T-helper 1 cell treated with Interleukin-12 subunit alpha and Interleukin-12 subunit beta and Interleukin-4 antibody, amounts not matched to agents 30 ng/mL and 1 ng/mL, for 36 hours (primary cell): ENCODE measurements at regions not wholly inside any gene's neighbourhood (a gene's known extent, or its start where the extent isn't known, plus 50 kb on each side); places are given as distances from the start of the nearest gene placed in this dataset.
"Not testable (repeated sequence)": the region's sequence is repeated elsewhere in the genome, so short reads cannot be mapped to it uniquely, and the experiment has no call there.

Source experiments
- intact Hi-C: fragments of 100-400 bp; cut with micrococcal nuclease; formaldehyde crosslinking; loops from one replicate; pipeline ENCODE4 v1.15.1; 2024

DNA sequence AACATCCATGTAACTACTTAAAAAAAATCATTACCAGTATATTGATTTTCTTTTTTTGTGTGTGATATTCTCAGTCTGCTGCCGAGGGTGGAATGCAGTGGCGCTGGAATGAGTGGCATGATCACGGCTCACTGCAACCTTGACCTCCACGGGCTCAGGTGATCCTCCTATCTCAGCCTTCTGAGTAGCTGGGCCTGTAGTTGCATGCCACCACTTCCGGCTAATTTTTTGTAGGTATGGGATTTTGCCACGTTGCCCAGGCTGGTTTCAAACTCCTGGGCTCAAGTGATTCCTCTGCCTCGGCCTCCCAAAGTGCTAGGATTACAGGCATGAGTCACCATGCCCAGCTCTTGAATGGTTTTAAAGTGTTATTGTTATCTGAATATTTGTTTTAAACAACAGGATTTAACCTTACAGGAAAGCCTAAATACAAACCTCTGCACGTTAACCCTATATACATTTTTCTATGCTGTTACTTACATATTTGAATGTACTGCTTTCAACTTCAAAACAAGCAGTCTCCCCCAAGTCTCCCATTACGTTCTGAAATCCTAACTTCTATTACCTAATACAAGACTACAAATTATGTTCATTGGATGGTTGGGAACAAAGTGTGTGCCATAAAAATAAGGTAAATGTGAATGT lies 61.7 kb downstream of the KPNA2 start:
- intact Hi-C loops, result no loop called here

- intact Hi-C loops, result not testable (repeated sequence)
Measured at GRCh38 chr17:68099341-68099753, 63.8 kb downstream of the KPNA2 start.

DNA sequence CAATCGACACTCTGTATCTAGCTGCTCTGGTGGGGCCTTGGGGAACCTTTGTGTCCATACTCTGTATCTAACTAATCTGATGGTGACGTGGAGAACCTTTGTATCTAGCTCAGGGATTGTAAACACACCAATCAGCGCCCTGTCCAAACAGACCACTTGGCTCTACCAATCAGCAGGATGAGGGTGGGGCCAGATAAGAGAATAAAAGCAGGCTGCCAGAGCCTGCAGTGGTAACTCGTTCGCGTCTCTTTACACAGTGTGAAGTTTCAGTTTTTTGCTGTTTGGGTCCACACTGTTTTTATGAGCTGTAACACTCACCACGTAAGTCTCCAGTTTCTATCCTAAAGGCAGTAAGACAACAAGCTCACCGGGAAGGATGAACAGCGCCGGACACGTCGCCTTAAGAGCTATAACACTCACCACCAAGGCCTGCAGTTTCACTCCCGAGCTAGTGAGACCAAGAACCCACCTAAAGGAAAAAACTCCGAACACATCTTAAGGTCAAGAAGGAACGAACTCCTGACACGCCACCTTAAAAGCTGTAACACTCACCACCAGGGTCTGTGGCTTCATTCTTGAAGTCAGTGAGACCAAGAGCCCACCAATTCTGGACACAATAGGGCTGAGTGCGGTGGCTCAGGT lies 64.6 kb downstream of the KPNA2 start:
- intact Hi-C loops, result loop anchor here (2.0 to 5.0 kb wide), 4 partner anchors 65 to 357 kb away; partner anchors contain the start of genes KPNA2 and WIPI1

DNA sequence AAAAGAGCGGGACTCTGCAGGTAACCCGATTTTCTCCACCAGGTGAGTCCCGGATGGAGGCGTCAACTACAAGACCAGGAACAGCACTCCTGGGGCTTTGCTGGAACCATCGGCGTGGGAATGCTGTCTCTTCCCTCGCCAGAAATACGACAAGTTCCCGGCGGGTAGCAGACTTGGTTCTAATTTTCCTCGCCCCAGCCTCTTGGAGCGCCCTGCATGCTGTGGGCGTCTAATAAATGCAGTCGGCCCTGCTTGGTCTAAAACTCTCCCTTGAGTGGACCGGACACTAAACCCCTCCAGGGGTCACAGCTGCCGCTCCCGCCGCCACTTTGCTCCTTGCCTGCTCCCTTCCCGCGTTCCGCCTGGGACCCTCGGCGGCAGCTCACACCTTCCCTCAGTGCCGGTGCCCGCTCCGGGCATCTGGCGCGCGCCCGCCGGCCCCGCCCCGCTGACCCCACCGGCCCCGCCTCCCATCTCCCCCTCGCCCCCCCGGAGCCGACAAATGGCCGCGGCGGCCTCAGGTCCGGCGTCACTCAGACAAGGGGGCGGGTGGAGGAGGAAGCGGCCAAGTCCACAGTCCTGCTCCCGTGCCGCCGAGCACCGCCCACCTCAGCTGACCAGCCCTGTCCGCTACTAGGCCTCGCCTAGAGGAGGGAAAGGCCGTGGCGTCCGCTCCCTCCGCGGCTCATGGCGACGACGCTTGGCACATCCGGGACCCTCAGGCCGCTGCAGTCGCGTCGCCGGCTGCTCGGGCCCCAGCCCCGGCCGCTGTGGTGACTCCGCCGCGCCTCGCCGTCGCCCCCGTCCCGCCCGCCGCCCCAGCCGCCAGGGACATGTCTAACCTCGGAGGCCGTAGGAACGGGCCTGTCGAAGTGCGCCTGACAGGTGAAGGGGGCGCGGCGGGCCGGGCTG lies 65.8 kb downstream of the KPNA2 start:
- intact Hi-C loops, result loop anchor here (2.0 to 5.0 kb wide), 4 partner anchors 67 to 355 kb away; partner anchors contain the start of genes KPNA2 and WIPI1

- intact Hi-C loops, result loop anchor here (2.0 to 5.0 kb wide), 5 partner anchors 67 to 355 kb away; partner anchors contain the start of genes KPNA2 and WIPI1
Measured at GRCh38 chr17:68101987-68102314, 66.4 kb downstream of the KPNA2 start.

GRCh38 chr17:68102318-68102758 lies 66.8 kb downstream of the KPNA2 start:
- intact Hi-C loops, result loop anchor here (2.0 to 5.0 kb wide), 3 partner anchors 80 to 102 kb away; no protein-coding TSS in a partner anchor

- intact Hi-C loops, result loop anchor here (2.0 to 5.0 kb wide), 3 partner anchors 79 to 102 kb away; no protein-coding TSS in a partner anchor
Measured at GRCh38 chr17:68103148-68103547, 67.6 kb downstream of the KPNA2 start.

DNA sequence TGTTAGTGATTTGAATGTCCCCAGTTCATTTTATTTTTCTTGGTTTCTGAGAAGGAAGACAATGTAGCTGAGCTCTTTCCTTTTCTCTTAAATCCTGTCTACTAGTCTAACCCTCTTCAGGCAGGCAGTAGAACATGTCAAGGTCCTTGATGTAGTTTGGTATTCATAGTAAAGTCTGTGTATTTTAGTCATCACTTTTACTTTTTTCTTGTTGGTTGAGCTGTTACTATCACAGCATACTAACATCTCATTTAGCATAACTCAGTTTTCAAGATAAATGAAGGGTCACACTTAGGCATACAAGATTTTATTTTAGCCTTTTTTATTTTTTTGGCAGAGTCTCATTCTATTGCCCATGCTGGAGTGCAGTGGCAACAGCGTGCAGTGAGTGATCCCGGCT lies 70.5 kb downstream of the KPNA2 start:
- intact Hi-C loops, result no loop called here

- intact Hi-C loops, result no loop called here
Measured at GRCh38 chr17:68107373-68107772, 71.8 kb downstream of the KPNA2 start.

- intact Hi-C loops, result no loop called here
Measured at GRCh38 chr17:68108313-68109000, 72.9 kb downstream of the KPNA2 start.

DNA sequence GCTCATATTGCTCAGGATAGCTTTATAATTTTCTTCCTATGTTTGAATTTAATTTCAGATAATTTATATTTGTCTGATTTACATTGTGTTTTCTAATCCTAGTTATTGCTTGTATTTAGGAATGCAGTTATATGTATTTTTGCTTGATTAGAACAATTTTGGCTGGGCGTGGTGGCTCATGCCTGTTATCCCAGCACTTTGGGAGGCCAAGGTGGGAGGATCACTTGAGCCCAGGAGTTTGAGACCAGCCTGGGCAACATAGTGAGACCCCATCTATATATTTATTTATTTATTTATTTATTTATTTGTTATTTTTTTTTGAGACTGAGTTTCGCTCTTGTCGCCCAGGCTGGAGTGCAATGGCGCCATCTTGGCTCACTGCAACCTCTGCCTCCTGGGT lies 73.9 kb downstream of the KPNA2 start:
- intact Hi-C loops, result not testable (repeated sequence)

DNA sequence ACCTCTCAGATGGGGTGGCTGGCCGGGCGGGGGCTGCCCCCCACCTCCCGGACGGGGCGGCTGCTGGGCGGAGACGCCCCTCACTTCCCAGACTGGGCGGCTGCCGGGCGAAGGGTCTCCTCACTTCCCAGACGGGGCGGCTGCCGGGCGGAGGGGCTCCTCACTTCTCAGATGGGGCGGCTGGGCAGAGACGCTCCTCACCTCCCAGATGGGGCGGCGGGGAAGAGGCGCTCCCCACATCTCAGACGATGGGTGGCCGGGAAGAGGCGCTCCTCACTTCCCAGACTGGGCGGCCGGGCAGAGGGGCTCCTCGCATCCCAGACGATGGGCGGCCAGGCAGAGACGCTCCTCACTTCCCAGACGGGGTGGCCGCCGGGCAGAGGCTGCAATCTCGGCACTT lies 80.7 kb downstream of the KPNA2 start:
- intact Hi-C loops, result not testable (repeated sequence)

GRCh38 chr17:68122587-68122986 lies 87.1 kb downstream of the KPNA2 start:
- intact Hi-C loops, result no loop called here

DNA sequence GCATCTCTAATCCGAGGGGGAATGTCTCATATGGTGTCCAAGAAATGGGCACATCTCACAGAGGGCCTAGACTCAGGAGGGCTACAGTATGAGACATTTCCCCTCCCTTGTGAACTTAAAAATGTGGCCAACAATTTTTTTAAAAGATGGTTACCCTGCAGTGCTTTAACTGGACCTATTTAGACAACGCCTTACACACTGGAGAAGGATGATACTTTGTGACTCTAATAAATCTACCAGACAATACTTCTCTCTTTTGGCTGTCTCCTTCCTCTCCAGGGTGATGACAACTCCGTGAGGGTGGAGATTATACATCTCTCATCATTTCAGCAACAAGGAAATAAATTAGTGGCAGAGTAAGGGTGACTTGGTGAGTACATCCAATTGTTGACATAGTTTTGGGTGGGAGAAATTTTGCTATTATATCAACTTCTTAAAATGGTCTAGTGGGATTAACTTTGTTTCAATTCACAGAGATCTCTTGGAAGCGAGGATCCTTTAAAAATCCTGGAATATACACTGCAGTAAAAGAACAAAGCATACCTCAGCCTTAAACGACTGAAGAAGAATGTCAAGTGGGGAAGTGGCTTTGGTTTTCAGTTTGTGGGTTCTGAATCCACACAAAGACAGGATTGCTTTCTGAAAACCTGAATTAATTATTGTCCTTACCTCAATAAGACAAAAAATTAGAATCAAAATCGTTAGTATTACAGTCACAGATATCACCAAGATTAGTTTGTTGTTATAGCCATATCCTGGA lies 89.8 kb downstream of the KPNA2 start:
- intact Hi-C loops, result no loop called here

GRCh38 chr17:68127914-68128313 lies 92.4 kb downstream of the KPNA2 start:
- intact Hi-C loops, result no loop called here

DNA sequence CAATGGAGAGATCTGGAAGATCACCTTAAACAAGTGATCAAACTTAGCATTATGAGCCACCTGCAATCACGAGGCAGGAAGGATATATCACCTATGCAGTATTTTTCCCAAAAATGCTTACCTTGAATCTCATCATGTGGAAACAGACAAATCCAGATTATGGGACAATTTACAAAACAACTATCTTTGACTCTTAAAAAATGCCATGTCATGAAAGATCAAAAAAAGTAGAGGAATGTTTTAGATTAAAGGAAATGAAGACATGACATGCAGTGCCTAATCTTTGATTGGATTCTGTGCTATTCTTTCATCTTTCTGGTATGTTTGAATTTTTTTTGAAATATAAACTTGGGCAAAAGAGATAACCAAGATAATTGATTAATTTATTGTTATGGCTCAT lies 95.9 kb downstream of the KPNA2 start:
- intact Hi-C loops, result no loop called here

GRCh38 chr17:68133346-68134045 lies 98.0 kb downstream of the KPNA2 start:
- intact Hi-C loops, result no loop called here

GRCh38 chr17:68134046-68134637 lies 98.6 kb downstream of the KPNA2 start:
- intact Hi-C loops, result no loop called here

GRCh38 chr17:68134731-68135130 lies 99.2 kb downstream of the KPNA2 start:
- intact Hi-C loops, result no loop called here
